ENCODE measurements at regions not wholly inside any gene's neighbourhood (a gene's known extent, or its start where the extent isn't known, plus 50 kb on each side); places are given as distances from the start of the nearest gene placed in this dataset.

GRCh38 chr6:91710342-91710741, 1123.5 kb upstream of the MAP3K7 start:
- TF ChIP-seq CTCF (IDR thresholded peaks at IDR 0.05; ENCODE audit: low read length) = no peak
- TF ChIP-seq EZH2 (optimal IDR thresholded peaks at IDR 0.05; ENCODE audit: low read depth, low read length) = no peak

Measured in MM.1S (cell line).